HG02981 (cell line): ENCODE measurements at regions not wholly inside any gene's neighbourhood (a gene's known extent, or its start where the extent isn't known, plus 50 kb on each side); places are given as distances from the start of the nearest gene placed in this dataset.
A peak's percentile ranks its signal among the peaks of the same experiment; 100 is the strongest.
"Not testable (repeated sequence)": the region's sequence is repeated elsewhere in the genome, so short reads cannot be mapped to it uniquely, and the experiment has no call there.

ENCODE experiments used
- ATAC-seq: cut with Tn5 transposase; IDR thresholded peaks from one replicate; pipeline ENCODE4 v1.9.1; 2021; ENCODE audit warnings: mild to moderate bottlenecking, moderate library complexity; ENCODE audit not compliant: unreplicated experiment

GRCh38 chr1:193421487-193421886, 235.1 kb upstream of the B3GALT2 start:
- ATAC-seq, result no peak

GRCh38 chr1:193419295-193419694, 232.9 kb upstream of the B3GALT2 start:
- no peak for ATAC-seq

- ATAC-seq, result no peak
Observed at GRCh38 chr1:193418745-193419058, 232.3 kb upstream of the B3GALT2 start.

GRCh38 chr1:193417945-193418744, 231.7 kb upstream of the B3GALT2 start:
- peak; percentile 88 for ATAC-seq

- ATAC-seq, result no peak
Observed at GRCh38 chr1:193417403-193417802, 231.0 kb upstream of the B3GALT2 start.

- ATAC-seq, result no peak
Observed at GRCh38 chr1:193416226-193417024, 230.0 kb upstream of the B3GALT2 start.

- ATAC-seq, result no peak
Observed at GRCh38 chr1:193415256-193415655, 228.8 kb upstream of the B3GALT2 start.

GRCh38 chr1:193413376-193413775, 227.0 kb upstream of the B3GALT2 start:
- ATAC-seq, result no peak

- no peak for ATAC-seq
Observed at GRCh38 chr1:193412748-193413147, 226.3 kb upstream of the B3GALT2 start.

GRCh38 chr1:193411714-193412113, 225.3 kb upstream of the B3GALT2 start:
- ATAC-seq, result no peak

GRCh38 chr1:193411215-193411614, 224.8 kb upstream of the B3GALT2 start:
- no peak for ATAC-seq

GRCh38 chr1:193408782-193409293, 222.4 kb upstream of the B3GALT2 start:
- ATAC-seq, result no peak

- ATAC-seq, result peak; percentile 67
Observed at GRCh38 chr1:193406901-193407300, 220.5 kb upstream of the B3GALT2 start.

GRCh38 chr1:193404236-193404635, 217.8 kb upstream of the B3GALT2 start:
- ATAC-seq, result no peak

GRCh38 chr1:193402977-193403376, 216.6 kb upstream of the B3GALT2 start:
- ATAC-seq, result no peak

GRCh38 chr1:193402037-193402436, 215.6 kb upstream of the B3GALT2 start:
- no peak for ATAC-seq

GRCh38 chr1:193394336-193394735, 207.9 kb upstream of the B3GALT2 start:
- ATAC-seq, result no peak

GRCh38 chr1:193392686-193393085, 206.3 kb upstream of the B3GALT2 start:
- no peak for ATAC-seq

GRCh38 chr1:193388683-193389082, 202.3 kb upstream of the B3GALT2 start:
- ATAC-seq, result no peak

GRCh38 chr1:193388165-193388564, 201.8 kb upstream of the B3GALT2 start:
- ATAC-seq, result no peak

- no peak for ATAC-seq
Observed at GRCh38 chr1:193387406-193387805, 201.0 kb upstream of the B3GALT2 start.

- ATAC-seq, result not testable (repeated sequence)
Observed at GRCh38 chr1:193378451-193378850, 192.0 kb upstream of the B3GALT2 start.
